HepG2 (cell line): ENCODE measurements at regions not wholly inside any gene's neighbourhood (a gene's known extent, or its start where the extent isn't known, plus 50 kb on each side); places are given as distances from the start of the nearest gene placed in this dataset.

Source experiments
- ATAC-seq: fragments of 200-7000 bp; cut with Tn5 transposase; 3 replicates; pipeline ENCODE4 v1.9.1; 2020; ENCODE audit warnings: mild to moderate bottlenecking, moderate library complexity
- BruUV-seq: library from RNA; stranded (reverse); fragments of 400-500 nt; replicated peaks from 2 replicates; lab custom pipeline; 2021; lab: Mats Ljungman, UMichigan
- CTCF ChIA-PET: fragments of 300-600 bp; formaldehyde crosslinking; extraction: SDS; loops from one replicate; lab custom pipeline; 2021; ENCODE audit warnings: low total read pairs, inconsistent platforms, low intra/inter-chr PET ratio; lab: Yijun Ruan, JAX
- POLR2A ChIA-PET: fragments of 350-600 bp; sonication (Branson Sonifier 250); formaldehyde crosslinking; loops from one replicate; lab custom pipeline; 2020; ENCODE audit warnings: antibody characterized with exemption, inconsistent platforms; lab: Yijun Ruan, JAX
- DNase-seq: peaks from one replicate; pipeline ENCODE4 v3.0.0-alpha.2; 2015; ENCODE audit warnings: low spot score
- FAIRE-seq: peaks from 3 replicates; lab custom pipeline; 2011; peaks lifted over from hg19 to GRCh38; lab: Jason Lieb, UNC
- H2AFZ ChIP-seq: one replicate; pipeline ENCODE4 v1.6.1; 2011; ENCODE audit warnings: low read length, inconsistent platforms
- H3K27ac ChIP-seq: fragments of 300-600 bp; 3 replicates; pipeline ENCODE4 v1.8.0; 2011; ENCODE audit warnings: mixed run types, mild to moderate bottlenecking, mixed read lengths, low read length, inconsistent platforms; ENCODE audit not compliant: insufficient read depth; ENCODE audit errors: extremely low read length
- H3K27me3 ChIP-seq, 2 experiments: fragments of 200-600 bp in 1 of 2; 2 replicates in 1 of 2; 3 replicates in 1 of 2; pipeline versions ENCODE4 v1.6.0 to v1.8.0; 2011; ENCODE audit warnings: low read length in 2 of 2, mild to moderate bottlenecking in 2 of 2, moderate library complexity in 2 of 2, inconsistent platforms in 1 of 2; ENCODE audit not compliant: insufficient read depth in 2 of 2, control insufficient read depth in 1 of 2
- H3K36me3 ChIP-seq, 2 experiments: fragments of 200-600 bp in 1 of 2; replicated peaks in 1 of 2; 2 replicates in 1 of 2; 3 replicates in 1 of 2; pipeline versions ENCODE4 v1.5.1 to v1.8.0; 2011; ENCODE audit warnings: low read length in 2 of 2, inconsistent platforms in 1 of 2; ENCODE audit not compliant: insufficient read depth in 2 of 2, control insufficient read depth in 1 of 2
- H3K4me1 ChIP-seq: 2 replicates; pipeline ENCODE4 v1.5.1; 2012; ENCODE audit warnings: low read length, inconsistent platforms; ENCODE audit not compliant: insufficient read depth
- H3K4me2 ChIP-seq: 2 replicates; pipeline ENCODE4 v1.6.0; 2011; ENCODE audit warnings: low read depth, low read length, inconsistent platforms
- H3K4me3 ChIP-seq, 3 experiments: fragments of 200-600 bp in 1 of 3; sonication (generic), shearing (Covaris generic) in 1 of 3; replicated peaks in 1 of 3; 2 replicates each; pipeline ENCODE4 v1.5.1; 2011 to 2016; ENCODE audit warnings: low read length in 3 of 3, inconsistent platforms in 2 of 3, low read depth in 2 of 3, mild to moderate bottlenecking in 2 of 3, control low read depth in 1 of 3, mixed read lengths in 1 of 3; ENCODE audit not compliant: insufficient read depth in 1 of 3
- H3K79me2 ChIP-seq: one replicate; pipeline ENCODE4 v1.6.1; 2011; ENCODE audit warnings: low read length, inconsistent platforms; ENCODE audit not compliant: insufficient read depth
- H3K9ac ChIP-seq: 2 replicates; pipeline ENCODE4 v1.6.0; 2011; ENCODE audit warnings: mild to moderate bottlenecking, low read depth, low read length, inconsistent platforms; ENCODE audit not compliant: insufficient read depth
- H3K9me3 ChIP-seq: 2 replicates; pipeline ENCODE4 v1.5.1; 2012; ENCODE audit warnings: mild to moderate bottlenecking, low read length
- H4K20me1 ChIP-seq: 2 replicates; pipeline ENCODE4 v1.6.0; 2011; ENCODE audit warnings: inconsistent platforms, mild to moderate bottlenecking, low read length, moderate library complexity; ENCODE audit not compliant: insufficient read depth
- AGO1 ChIP-seq: fragments of 200-400 bp; formaldehyde crosslinking; IDR thresholded peaks from 2 replicates; pipeline ENCODE4 v1.6.1; 2017; ENCODE audit warnings: mild to moderate bottlenecking, low read depth, low read length, moderate library complexity; ENCODE audit not compliant: poor library complexity, severe bottlenecking
- FOXA3 ChIP-seq: IDR thresholded peaks from 2 replicates; pipeline ENCODE4 v1.6.1; 2016; ENCODE audit warnings: missing genetic modification reagents, missing compliant biosample characterization
- GABPB1 ChIP-seq: IDR thresholded peaks from 2 replicates; pipeline ENCODE4 v1.6.1; 2016; ENCODE audit warnings: mild to moderate bottlenecking, missing genetic modification reagents, moderate library complexity, missing compliant biosample characterization
- RELA ChIP-seq: sonication (generic); formaldehyde crosslinking; IDR thresholded peaks from 2 replicates; pipeline ENCODE4 v1.4.0; 2020; ENCODE audit warnings: missing genetic modification reagents
- SNAPC5 ChIP-seq: sonication (generic); formaldehyde crosslinking; IDR thresholded peaks from 2 replicates; pipeline ENCODE4 v1.8.1; 2023; ENCODE audit warnings: mild to moderate bottlenecking, missing genetic modification reagents, borderline replicate concordance
- ZMYM4 ChIP-seq: sonication (generic); formaldehyde crosslinking; IDR thresholded peaks from 2 replicates; pipeline ENCODE4 v1.8.1; 2023; ENCODE audit warnings: mild to moderate bottlenecking, missing genetic modification reagents
- ZNF121 ChIP-seq: sonication (generic); formaldehyde crosslinking; IDR thresholded peaks from 2 replicates; pipeline ENCODE4 v1.5.0; 2020; ENCODE audit warnings: mild to moderate bottlenecking, missing genetic modification reagents
- ZNF629 ChIP-seq: sonication (generic); formaldehyde crosslinking; conservative IDR thresholded peaks from 2 replicates; pipeline ENCODE4 v1.5.0; 2020; ENCODE audit warnings: missing genetic modification reagents
- ZNF891 ChIP-seq: sonication (generic); formaldehyde crosslinking; IDR thresholded peaks from 2 replicates; pipeline ENCODE4 v1.5.0; 2020; ENCODE audit warnings: mild to moderate bottlenecking, missing genetic modification reagents
- ZSCAN9 ChIP-seq: IDR thresholded peaks from 2 replicates; pipeline ENCODE4 v1.6.1; 2016; ENCODE audit warnings: borderline replicate concordance
- WGBS: methylation state at CpG from one replicate; pipeline ENCODE4 v1.1.6; 2017; ENCODE audit warnings: low lambda C conversion rate; 5-methylcytosine and 5-hydroxymethylcytosine counted together
- in situ Hi-C: cut with HindIII; loops from 2 replicates; pipeline ENCODE4 v1.10.0; 2017; ENCODE audit warnings: low pct_unique_long_range_greater_than_20kb; ENCODE audit not compliant: extremely low pct_ligation_motif_present
- intact Hi-C: fragments of 100-400 bp; cut with micrococcal nuclease; formaldehyde crosslinking; loops from one replicate; pipeline ENCODE4 v1.10.0; 2022; ENCODE audit not compliant: unreplicated experiment
- TF ChIP-seq, protein P1 (sequence below): sonication (generic); formaldehyde crosslinking; IDR thresholded peaks from 2 replicates; pipeline ENCODE4 v1.4.0; 2020; ENCODE audit warnings: mild to moderate bottlenecking, missing genetic modification reagents
- TF ChIP-seq, protein P2 (sequence below): sonication (generic); formaldehyde crosslinking; IDR thresholded peaks from 2 replicates; pipeline ENCODE4 v1.5.1; 2020; ENCODE audit warnings: missing genetic modification reagents, mild to moderate bottlenecking, borderline replicate concordance
- TF ChIP-seq, protein P3 (sequence below): sonication (generic); formaldehyde crosslinking; IDR thresholded peaks from 2 replicates; pipeline ENCODE4 v1.5.1; 2020; ENCODE audit warnings: missing genetic modification reagents, mild to moderate bottlenecking, borderline replicate concordance

DNA sequence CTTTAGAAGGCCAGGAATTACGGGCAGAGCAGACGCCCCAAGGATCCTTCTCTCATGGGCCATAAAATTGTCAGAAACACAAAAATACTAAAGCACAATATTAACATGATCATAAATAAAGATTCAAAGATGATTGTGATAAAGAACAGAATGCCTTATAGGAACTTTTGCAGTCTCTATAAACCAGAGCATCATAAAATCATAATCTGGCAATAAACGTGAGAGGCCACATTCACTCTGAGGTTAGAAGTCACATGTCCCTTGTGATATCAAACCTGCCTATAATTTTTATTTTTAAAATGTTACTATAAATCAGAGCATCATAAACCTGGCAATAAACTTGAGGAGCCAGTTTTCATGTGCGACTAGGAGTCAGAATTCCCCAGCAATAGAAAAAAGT is 100.5 kb downstream of the ZBTB18 start (continued):
- no peak for TF ChIP-seq RELA (CRISPR knock-in tag)
- no peak for TF ChIP-seq ZSCAN9 (CRISPR knock-in tag)

- 5% methylated on average over 5 of the region's 5 CpGs for WGBS
- POLR2A ChIA-PET = no interaction called here
- H3K27me3 ChIP-seq = peaks cover 0 to 11% of the 10 kb centered on the region in 2 experiments; a peak in 4 of 5 replicates
These were observed 103.4 kb downstream of the ZBTB18 start for GRCh38 chr1:244154508-244154871.

DNA sequence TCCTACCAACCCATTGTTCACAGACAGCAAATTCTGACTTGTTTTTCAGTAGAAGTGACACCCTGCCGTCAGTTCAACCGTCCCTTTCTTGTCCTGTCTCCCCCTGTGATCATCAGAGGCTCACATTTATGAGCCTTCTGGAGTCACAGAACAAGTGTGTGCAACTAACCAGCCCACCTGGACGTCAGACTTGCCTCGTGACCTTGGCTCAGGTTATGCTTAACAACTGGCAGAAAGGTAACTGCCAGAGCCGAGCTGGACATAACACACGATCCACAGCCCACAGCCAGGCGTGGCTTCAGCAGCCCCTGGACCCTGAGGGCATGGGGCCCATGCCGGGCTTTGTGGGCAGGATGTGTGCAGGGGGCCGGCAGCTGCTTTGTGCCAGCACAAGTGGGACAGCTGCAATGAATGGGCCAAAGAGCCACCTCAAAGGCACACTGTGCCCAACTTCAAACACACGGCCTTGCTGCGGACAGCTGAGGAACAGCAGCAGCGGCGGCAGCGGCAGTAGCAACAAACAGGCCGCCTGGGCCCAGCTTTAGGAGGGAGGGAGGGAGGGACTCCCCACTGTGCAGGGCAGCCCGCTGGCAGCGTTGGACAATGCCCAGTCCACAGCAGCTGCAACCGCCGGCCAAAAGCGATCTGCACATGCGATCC is 103.9 kb downstream of the ZBTB18 start:
- no peak overlapping the region for H3K9ac ChIP-seq
- ATAC-seq (peak; percentile 92), DNase-seq (peak; percentile 10), FAIRE-seq (no peak)
- in situ Hi-C loops = no loop called here
- CTCF ChIA-PET = no interaction called here
- POLR2A ChIA-PET = no interaction called here
- peak overlapping the region in 2 of 3 experiments; percentile 9 to 38; a peak in 2 of 6 replicates for H3K4me3 ChIP-seq
- peaks cover 13% of the 10 kb centered on the region for H3K4me1 ChIP-seq
- H3K4me2 ChIP-seq = peak overlapping the region; percentile 57
- no peaks in the 10 kb centered on the region for H3K9me3 ChIP-seq
- H3K79me2 ChIP-seq = no peaks in the 10 kb centered on the region
- no peaks in the 10 kb centered on the region for H3K36me3 ChIP-seq
- H3K27ac ChIP-seq = no peak overlapping the region
- H2AFZ ChIP-seq = no peak overlapping the region
- H4K20me1 ChIP-seq = no peaks in the 10 kb centered on the region
- H3K27me3 ChIP-seq = peaks cover 0 to 11% of the 10 kb centered on the region in 2 experiments; a peak in 4 of 5 replicates
- WGBS = 19% methylated on average over 9 of the region's 21 CpGs
- intact Hi-C loops = no loop called here
- no TSS peak for BruUV-seq
- TF ChIP-seq SNAPC5 (CRISPR knock-in tag) = no peak
- TF ChIP-seq ZNF121 (CRISPR knock-in tag) = peak; percentile 90
- no peak for TF ChIP-seq ZMYM4 (CRISPR knock-in tag)
- TF ChIP-seq, protein P1, sequence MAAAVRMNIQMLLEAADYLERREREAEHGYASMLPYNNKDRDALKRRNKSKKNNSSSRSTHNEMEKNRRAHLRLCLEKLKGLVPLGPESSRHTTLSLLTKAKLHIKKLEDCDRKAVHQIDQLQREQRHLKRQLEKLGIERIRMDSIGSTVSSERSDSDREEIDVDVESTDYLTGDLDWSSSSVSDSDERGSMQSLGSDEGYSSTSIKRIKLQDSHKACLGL (CRISPR knock-in tag) = no peak
- no peak for TF ChIP-seq AGO1
- TF ChIP-seq, protein P2, sequence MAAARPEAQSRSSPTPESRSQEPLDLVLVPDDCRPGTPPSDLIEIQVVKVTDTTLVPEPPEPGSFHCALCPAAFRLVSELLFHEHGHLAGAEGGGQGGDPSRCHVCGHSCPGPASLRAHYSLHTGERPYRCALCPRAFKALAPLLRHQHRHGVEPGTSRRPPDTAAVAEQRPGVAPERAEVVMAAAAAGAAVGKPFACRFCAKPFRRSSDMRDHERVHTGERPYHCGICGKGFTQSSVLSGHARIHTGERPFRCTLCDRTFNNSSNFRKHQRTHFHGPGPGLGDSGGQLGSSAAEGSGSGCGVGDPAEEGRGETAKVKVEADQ = no peak
- TF ChIP-seq, protein P3, sequence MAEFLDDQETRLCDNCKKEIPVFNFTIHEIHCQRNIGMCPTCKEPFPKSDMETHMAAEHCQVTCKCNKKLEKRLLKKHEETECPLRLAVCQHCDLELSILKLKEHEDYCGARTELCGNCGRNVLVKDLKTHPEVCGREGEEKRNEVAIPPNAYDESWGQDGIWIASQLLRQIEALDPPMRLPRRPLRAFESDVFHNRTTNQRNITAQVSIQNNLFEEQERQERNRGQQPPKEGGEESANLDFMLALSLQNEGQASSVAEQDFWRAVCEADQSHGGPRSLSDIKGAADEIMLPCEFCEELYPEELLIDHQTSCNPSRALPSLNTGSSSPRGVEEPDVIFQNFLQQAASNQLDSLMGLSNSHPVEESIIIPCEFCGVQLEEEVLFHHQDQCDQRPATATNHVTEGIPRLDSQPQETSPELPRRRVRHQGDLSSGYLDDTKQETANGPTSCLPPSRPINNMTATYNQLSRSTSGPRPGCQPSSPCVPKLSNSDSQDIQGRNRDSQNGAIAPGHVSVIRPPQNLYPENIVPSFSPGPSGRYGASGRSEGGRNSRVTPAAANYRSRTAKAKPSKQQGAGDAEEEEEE (CRISPR knock-in tag) = no peak
- no peak for TF ChIP-seq FOXA3 (CRISPR knock-in tag)
- TF ChIP-seq GABPB1 (CRISPR knock-in tag) = no peak; the same call in 1 of the 2 replicates

More at GRCh38 chr1:244154508-244154871, 103.4 kb downstream of the ZBTB18 start:
- TF ChIP-seq ZNF629 (CRISPR knock-in tag) = peak; percentile 65
- TF ChIP-seq ZNF891 (CRISPR knock-in tag) = no peak
- no peak overlapping the region for H3K9ac ChIP-seq
- H3K4me1 ChIP-seq = peaks cover 13% of the 10 kb centered on the region
- intact Hi-C loops (no loop called here), in situ Hi-C loops (no loop called here)
- H3K4me3 ChIP-seq = no peak overlapping the region
- peak overlapping the region; percentile 57 for H3K4me2 ChIP-seq
- DNase-seq (no peak), FAIRE-seq (no peak), ATAC-seq (no peak)
- no peaks in the 10 kb centered on the region for H4K20me1 ChIP-seq
- CTCF ChIA-PET = no interaction called here
- H3K9me3 ChIP-seq = no peaks in the 10 kb centered on the region
- BruUV-seq = no TSS peak
- H3K27ac ChIP-seq = no peak overlapping the region
- H2AFZ ChIP-seq = no peak overlapping the region
- H3K36me3 ChIP-seq = no peaks in the 10 kb centered on the region
- H3K79me2 ChIP-seq = no peaks in the 10 kb centered on the region
